ENCODE measurements at regions not wholly inside any gene's neighbourhood (a gene's known extent, or its start where the extent isn't known, plus 50 kb on each side); places are given as distances from the start of the nearest gene placed in this dataset.

DNA sequence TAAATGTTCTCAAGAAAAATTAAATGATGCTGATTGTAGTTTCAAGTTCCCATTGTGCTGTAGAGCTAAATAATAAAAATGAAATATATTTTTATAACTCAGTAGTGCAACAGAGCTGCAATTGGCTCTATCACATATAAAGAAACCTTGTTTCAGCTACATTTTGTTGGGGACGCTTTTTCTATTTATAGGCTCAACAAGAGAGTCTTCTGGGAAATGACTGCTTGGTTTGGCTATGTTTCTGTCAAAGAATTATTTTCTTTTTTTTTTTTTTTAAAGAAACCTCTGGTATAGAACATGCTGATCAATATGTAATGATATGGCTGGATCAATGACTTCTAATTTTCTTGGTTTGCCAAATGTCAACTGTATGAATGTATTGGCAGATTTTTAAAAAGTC is 76.5 kb downstream of the OTOL1 start:
- TF ChIP-seq, protein P1, sequence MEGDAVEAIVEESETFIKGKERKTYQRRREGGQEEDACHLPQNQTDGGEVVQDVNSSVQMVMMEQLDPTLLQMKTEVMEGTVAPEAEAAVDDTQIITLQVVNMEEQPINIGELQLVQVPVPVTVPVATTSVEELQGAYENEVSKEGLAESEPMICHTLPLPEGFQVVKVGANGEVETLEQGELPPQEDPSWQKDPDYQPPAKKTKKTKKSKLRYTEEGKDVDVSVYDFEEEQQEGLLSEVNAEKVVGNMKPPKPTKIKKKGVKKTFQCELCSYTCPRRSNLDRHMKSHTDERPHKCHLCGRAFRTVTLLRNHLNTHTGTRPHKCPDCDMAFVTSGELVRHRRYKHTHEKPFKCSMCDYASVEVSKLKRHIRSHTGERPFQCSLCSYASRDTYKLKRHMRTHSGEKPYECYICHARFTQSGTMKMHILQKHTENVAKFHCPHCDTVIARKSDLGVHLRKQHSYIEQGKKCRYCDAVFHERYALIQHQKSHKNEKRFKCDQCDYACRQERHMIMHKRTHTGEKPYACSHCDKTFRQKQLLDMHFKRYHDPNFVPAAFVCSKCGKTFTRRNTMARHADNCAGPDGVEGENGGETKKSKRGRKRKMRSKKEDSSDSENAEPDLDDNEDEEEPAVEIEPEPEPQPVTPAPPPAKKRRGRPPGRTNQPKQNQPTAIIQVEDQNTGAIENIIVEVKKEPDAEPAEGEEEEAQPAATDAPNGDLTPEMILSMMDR (IDR thresholded peaks at IDR 0.05), result no peak
- TF ChIP-seq EP300 (IDR thresholded peaks at IDR 0.05), result no peak
- TF ChIP-seq POLR2A (IDR thresholded peaks at IDR 0.05), result no peak
- TF ChIP-seq POLR2AphosphoS5 (IDR thresholded peaks at IDR 0.05), result no peak

All from gastroesophageal sphincter (tissue), 3 donors.